Uterus (tissue), 3 donors: ENCODE measurements at regions not wholly inside any gene's neighbourhood (a gene's known extent, or its start where the extent isn't known, plus 50 kb on each side); places are given as distances from the start of the nearest gene placed in this dataset.
"Not testable (repeated sequence)": the region's sequence is repeated elsewhere in the genome, so short reads cannot be mapped to it uniquely, and the experiment has no call there.

Source experiments
- DNase-seq, 2 donors: peaks; one replicate each; pipeline ENCODE4 v3.0.0-alpha.2; 2019 to 2020
- H3K27ac ChIP-seq, 2 donors: fragments of 200-600 bp; sonication (generic); 1 replicate in 1 of 2; 2 replicates in 1 of 2; pipeline ENCODE4 v1.5.1; 2016 to 2018
- H3K27me3 ChIP-seq, 2 donors: fragments of 200-600 bp; sonication (generic); one replicate each; pipeline ENCODE4 v1.5.1; 2018 to 2019; ENCODE audit warnings: control low read depth in 1 of 2
- H3K36me3 ChIP-seq, 2 donors: fragments of 200-600 bp; sonication (generic); one replicate each; pipeline ENCODE4 v1.5.1; 2019; ENCODE audit warnings: control low read depth in 1 of 2
- H3K4me1 ChIP-seq, 2 donors: fragments of 200-600 bp; sonication (generic); one replicate each; pipeline ENCODE4 v1.5.1; 2018 to 2019; ENCODE audit warnings: control low read depth in 1 of 2
- H3K4me3 ChIP-seq, 2 donors: fragments of 200-600 bp; sonication (generic); 1 replicate in 1 of 2; 2 replicates in 1 of 2; pipeline ENCODE4 v1.5.1; 2018 to 2019; ENCODE audit warnings: mild to moderate bottlenecking in 1 of 2
- H3K9me3 ChIP-seq, 2 donors: fragments of 200-600 bp; sonication (generic); one replicate each; pipeline ENCODE4 v1.5.1; 2019; ENCODE audit warnings: control low read depth in 1 of 2
- CTCF ChIP-seq, 4 experiments: fragments of 200-600 bp in 2 of 4; fragments of 450-650 bp in 2 of 4; sonication (generic) in 2 of 4; IDR thresholded peaks; one replicate each; pipeline ENCODE4 v1.5.1; 2016 to 2019; ENCODE audit warnings: antibody characterized with exemption in 4 of 4, mild to moderate bottlenecking in 2 of 4, moderate library complexity in 1 of 4
- POLR2A ChIP-seq, 2 donors: fragments of 450-650 bp; IDR thresholded peaks; one replicate each; pipeline ENCODE4 v1.6.1; 2016; ENCODE audit warnings: antibody characterized with exemption in 2 of 2, mild to moderate bottlenecking in 1 of 2, moderate library complexity in 1 of 2
- intact Hi-C: fragments of 100-400 bp; cut with DNase I; formaldehyde crosslinking; loops from one replicate; pipeline ENCODE4 v1.15.1; 2023; ENCODE audit warnings: low total_unique reads
- donor health status: DM: yes; HTN: yes; CAD: no.

DNA sequence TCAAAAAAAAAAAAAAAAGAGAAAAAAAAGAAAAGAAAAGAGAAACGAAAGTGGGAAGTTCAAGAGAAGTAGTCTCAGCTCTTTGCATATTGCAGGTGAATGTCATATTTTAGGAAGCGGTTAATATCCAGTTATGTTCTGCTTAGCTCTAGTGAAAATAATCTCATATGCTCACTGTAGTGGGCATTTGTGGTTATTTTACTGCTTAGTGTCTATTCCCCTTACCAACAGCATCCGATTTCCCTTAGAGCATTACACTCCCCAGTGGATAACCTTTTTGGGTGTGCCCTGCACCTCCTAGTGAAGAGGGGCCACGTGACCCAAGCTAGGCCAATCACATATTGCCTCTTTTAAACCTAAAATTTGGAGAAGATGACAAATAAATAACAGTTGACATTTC lies 111.2 kb upstream of the ZNF827 start:
- H3K4me3 ChIP-seq = no peak overlapping the region
- no peak for DNase-seq
- intact Hi-C loops = no loop called here
- no peak overlapping the region for H3K27ac ChIP-seq
- H3K27me3 ChIP-seq = no peaks in the 10 kb centered on the region
- no peaks in the 10 kb centered on the region for H3K36me3 ChIP-seq
- TF ChIP-seq POLR2A (IDR thresholded peaks at IDR 0.05) (no peak), CTCF (IDR thresholded peaks at IDR 0.05) (no peak)
- H3K9me3 ChIP-seq = no peaks in the 10 kb centered on the region
- no peaks in the 10 kb centered on the region for H3K4me1 ChIP-seq

DNA sequence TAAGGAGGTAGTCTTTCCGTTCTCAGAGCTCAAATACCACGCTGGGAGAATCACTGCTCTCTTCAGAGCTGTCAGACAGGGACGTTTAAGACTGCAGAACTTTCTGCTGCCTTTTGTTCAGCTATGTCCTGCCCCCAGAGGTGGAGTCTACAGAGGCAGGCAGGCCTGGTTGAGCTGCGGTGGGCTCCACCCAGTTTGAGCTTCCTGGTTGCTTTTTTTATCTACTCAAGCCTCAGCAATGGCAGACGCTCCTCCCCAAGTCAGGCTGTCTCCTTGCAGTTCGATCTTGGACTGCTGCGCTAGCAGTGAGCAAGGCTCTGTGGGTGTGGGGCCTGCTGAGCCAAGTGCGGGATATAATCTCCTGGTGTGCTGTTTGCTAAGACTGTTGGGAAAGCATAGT lies 109.1 kb upstream of the ZNF827 start:
- H3K4me1 ChIP-seq, H3K27ac ChIP-seq, H3K36me3 ChIP-seq, H3K9me3 ChIP-seq, DNase-seq, H3K4me3 ChIP-seq, intact Hi-C loops, H3K27me3 ChIP-seq: not testable (repeated sequence)

- Histone ChIP-seq H3K9me3 (no peaks in the 10 kb centered on the region), H3K27ac (no peak overlapping the region), H3K36me3 (no peaks in the 10 kb centered on the region), H3K4me1 (no peaks in the 10 kb centered on the region), H3K4me3 (no peak overlapping the region), H3K27me3 (no peaks in the 10 kb centered on the region)
- intact Hi-C loops = no loop called here
- no peak for DNase-seq
- no peak for TF ChIP-seq POLR2A (IDR thresholded peaks at IDR 0.05)
- no peak for TF ChIP-seq CTCF (IDR thresholded peaks at IDR 0.05)
These were observed 102.7 kb upstream of the ZNF827 start for GRCh38 chr4:146041139-146042004.

GRCh38 chr4:146040623-146041022 lies 102.0 kb upstream of the ZNF827 start:
- no peak overlapping the region for H3K4me3 ChIP-seq
- no peak for DNase-seq
- H3K4me1 ChIP-seq = no peaks in the 10 kb centered on the region
- no peak overlapping the region for H3K27ac ChIP-seq
- TF ChIP-seq POLR2A (IDR thresholded peaks at IDR 0.05) (no peak), CTCF (IDR thresholded peaks at IDR 0.05) (no peak)
- intact Hi-C loops = no loop called here
- H3K9me3 ChIP-seq = no peaks in the 10 kb centered on the region
- H3K36me3 ChIP-seq = no peaks in the 10 kb centered on the region
- no peaks in the 10 kb centered on the region for H3K27me3 ChIP-seq

DNA sequence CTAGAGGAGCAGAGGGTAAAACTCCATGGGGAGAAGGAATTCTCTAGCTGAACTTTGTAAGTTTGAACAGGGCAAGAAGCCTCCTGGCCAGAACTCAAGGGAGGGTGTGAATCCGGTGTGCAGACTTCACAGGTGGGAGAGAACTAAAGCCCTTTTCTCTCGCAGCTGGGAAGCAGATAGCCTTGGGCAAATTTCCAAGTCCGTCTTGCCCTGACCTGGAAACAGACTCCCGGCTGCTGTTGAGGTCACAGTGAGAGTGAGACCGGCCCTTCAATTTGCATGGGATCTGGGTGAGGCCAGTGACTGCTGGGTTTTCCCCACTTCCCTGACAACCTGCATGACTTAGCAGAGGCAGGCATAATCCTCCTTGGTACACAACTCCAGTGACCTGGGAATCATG lies 94.5 kb upstream of the ZNF827 start:
- H3K36me3 ChIP-seq = no peaks in the 10 kb centered on the region
- intact Hi-C loops = no loop called here
- no peak for TF ChIP-seq CTCF (IDR thresholded peaks at IDR 0.05)
- TF ChIP-seq POLR2A (IDR thresholded peaks at IDR 0.05) = no peak

More for the DNA sequence above, 94.5 kb upstream of the ZNF827 start:
- no peak for DNase-seq
- H3K4me3 ChIP-seq = no peak overlapping the region
- H3K27me3 ChIP-seq = no peaks in the 10 kb centered on the region
- no peaks in the 10 kb centered on the region for H3K4me1 ChIP-seq
- H3K9me3 ChIP-seq = no peaks in the 10 kb centered on the region
- no peak overlapping the region for H3K27ac ChIP-seq
